HepG2 (cell line): ENCODE measurements at regions not wholly inside any gene's neighbourhood (a gene's known extent, or its start where the extent isn't known, plus 50 kb on each side); places are given as distances from the start of the nearest gene placed in this dataset.

Experiments
- MAFG ChIP-seq: sonication (generic); formaldehyde crosslinking; IDR thresholded peaks from 2 replicates; pipeline ENCODE4 v1.5.1; 2020; ENCODE audit warnings: mild to moderate bottlenecking, missing genetic modification reagents
- POLR2A ChIP-seq, 2 experiments: IDR thresholded peaks; 2 replicates each; pipeline ENCODE4 v1.6.1; 2011; ENCODE audit warnings: low read depth in 2 of 2, low read length in 2 of 2, mild to moderate bottlenecking in 1 of 2, moderate library complexity in 1 of 2; ENCODE audit not compliant: insufficient read depth in 1 of 2
- ZNF766 ChIP-seq: sonication (generic); formaldehyde crosslinking; IDR thresholded peaks from 2 replicates; pipeline ENCODE4 v1.5.0; 2020; ENCODE audit warnings: missing genetic modification reagents, borderline replicate concordance
- TF ChIP-seq, protein P1 (sequence below): sonication (generic); formaldehyde crosslinking; IDR thresholded peaks from 2 replicates; pipeline ENCODE4 v1.5.0; 2020; ENCODE audit warnings: mild to moderate bottlenecking, missing genetic modification reagents

DNA sequence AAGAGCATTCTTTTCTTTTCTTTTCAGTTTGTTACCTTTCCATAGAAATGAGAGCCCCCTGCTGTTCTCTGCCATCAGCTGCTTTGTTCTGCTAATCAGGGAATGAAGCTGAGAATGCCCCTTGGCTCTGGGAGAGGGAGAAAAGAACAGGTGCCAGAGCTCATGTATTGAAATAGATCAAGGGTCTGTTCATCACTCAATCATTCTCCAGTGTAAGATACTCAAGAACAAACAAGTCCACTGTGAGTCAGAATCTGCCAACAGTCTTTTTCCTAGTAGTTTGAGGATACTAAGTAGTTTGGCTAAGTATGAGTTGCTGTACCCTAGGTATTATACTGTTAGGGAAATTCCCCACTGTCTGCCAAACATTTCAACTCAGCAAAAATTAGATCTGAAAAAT is 144.3 kb downstream of the RTL3 start:
- no peak for TF ChIP-seq ZNF766
- TF ChIP-seq POLR2A (IDR thresholded peaks at IDR 0.05; ENCODE audit: insufficient read depth in 1 of 2, low read depth in 2 of 2, low read length in 2 of 2): no peak
- TF ChIP-seq MAFG (CRISPR knock-in tag): no peak
- TF ChIP-seq, protein P1, sequence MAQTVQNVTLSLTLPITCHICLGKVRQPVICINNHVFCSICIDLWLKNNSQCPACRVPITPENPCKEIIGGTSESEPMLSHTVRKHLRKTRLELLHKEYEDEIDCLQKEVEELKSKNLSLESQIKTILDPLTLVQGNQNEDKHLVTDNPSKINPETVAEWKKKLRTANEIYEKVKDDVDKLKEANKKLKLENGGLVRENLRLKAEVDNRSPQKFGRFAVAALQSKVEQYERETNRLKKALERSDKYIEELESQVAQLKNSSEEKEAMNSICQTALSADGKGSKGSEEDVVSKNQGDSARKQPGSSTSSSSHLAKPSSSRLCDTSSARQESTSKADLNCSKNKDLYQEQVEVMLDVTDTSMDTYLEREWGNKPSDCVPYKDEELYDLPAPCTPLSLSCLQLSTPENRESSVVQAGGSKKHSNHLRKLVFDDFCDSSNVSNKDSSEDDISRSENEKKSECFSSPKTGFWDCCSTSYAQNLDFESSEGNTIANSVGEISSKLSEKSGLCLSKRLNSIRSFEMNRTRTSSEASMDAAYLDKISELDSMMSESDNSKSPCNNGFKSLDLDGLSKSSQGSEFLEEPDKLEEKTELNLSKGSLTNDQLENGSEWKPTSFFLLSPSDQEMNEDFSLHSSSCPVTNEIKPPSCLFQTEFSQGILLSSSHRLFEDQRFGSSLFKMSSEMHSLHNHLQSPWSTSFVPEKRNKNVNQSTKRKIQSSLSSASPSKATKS (CRISPR knock-in tag): no peak
